Left colon (tissue), 2 donors: ENCODE measurements at regions not wholly inside any gene's neighbourhood (a gene's known extent, or its start where the extent isn't known, plus 50 kb on each side); places are given as distances from the start of the nearest gene placed in this dataset.

Experiments
- ATAC-seq: fragments of 200-7000 bp; cut with Tn5 transposase; one replicate; pipeline ENCODE4 v1.9.1; 2020; ENCODE audit warnings: mild to moderate bottlenecking, moderate library complexity
- DNase-seq, 2 donors: peaks; one replicate each; pipeline ENCODE4 v3.0.0-alpha.2; 2020
- intact Hi-C, 2 donors: fragments of 100-400 bp; cut with DNase I in 1 of 2; cut with micrococcal nuclease in 1 of 2; formaldehyde crosslinking; loops; one replicate each; pipeline versions ENCODE4 v1.11.2 to v1.14.0; 2022; cut with DNase I, micrococcal nuclease
- donor health status: DM: no; HTN: no; CAD: no.
- donor health status: DM: yes; HTN: yes; CAD: no.

DNA sequence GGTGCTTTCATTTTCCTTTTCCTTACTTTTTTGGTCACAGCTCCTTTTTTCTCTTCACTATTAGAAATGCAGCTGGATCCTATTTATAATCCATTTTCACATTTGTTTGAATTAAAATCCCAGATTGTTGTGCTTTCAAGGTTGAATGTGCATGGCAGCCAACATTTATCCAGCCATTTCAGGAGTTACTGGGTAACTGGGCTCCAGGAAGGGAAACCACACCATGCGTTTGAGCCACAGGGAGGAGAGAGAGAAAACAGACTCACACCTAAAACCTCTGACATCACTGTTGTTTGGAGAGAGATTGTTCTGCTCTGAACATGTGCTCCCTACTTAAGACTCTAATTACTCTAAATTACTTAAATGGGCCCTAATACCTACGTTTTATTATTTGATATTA is 173.4 kb downstream of the BMP2 start:
- intact Hi-C loops, result no loop called here
- ATAC-seq, result no peak

DNA sequence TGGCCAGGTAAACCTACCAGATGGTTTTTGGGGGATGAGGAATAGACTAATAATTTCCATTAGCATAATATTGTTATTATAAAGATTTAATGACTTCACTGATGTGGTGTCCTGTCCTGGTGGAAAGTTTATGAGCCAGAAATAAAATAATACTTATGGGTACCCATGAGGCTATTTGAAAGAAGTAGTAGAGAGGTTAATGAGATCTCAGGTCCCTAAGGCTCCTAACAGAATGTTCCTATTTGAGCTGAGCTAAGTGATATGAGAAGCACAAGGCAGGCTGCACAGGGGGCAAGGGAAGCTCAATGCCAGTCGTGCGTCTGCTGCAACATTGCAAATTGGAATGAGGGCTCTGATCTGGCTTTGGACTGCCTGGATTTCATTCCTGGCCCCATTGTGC is 174.1 kb downstream of the BMP2 start:
- intact Hi-C loops, result no loop called here
- no peak for ATAC-seq
- no peak for DNase-seq

More for the DNA sequence above, 173.4 kb downstream of the BMP2 start:
- no peak for DNase-seq

DNA sequence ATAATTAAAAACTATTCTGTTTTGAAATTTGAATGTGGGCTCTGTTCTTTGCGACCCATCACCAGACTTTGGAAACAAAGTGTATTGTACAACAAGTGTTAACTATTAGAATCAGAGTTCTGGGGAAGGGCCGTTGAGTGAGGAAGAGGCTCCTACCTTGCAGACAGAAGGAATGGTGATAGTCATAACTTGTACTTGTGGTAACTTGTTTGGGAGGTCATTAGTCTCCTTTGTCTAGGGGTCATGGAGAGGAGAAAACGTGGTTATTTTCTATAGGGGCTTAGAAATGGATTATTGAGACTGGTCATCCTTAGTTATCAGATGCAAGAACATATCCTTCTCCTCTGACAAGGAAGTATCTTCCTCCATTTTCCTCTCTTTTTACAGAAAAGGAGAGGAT is 174.8 kb downstream of the BMP2 start:
- intact Hi-C loops, result no loop called here
- ATAC-seq, result no peak
- DNase-seq, result no peak

DNA sequence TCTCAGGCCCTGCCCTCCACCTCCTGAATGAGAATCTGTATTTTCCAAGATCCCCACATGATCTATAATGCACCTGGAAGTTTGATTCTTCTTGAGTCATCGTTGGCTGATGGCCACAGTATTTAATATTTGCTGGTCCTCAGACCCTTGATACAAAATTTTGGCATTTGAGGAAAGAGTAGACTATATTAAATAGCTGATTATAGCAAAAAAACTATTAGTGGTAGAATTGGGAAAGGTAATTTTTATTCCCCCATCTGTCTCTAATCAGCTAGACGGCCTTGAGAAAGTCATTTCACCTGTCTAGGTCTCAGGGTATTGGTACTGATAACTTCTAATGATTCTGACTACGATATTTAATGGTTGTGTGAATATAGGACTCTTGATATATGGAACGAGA is 176.8 kb downstream of the BMP2 start:
- DNase-seq (no peak), ATAC-seq (no peak)
- intact Hi-C loops, result no loop called here

- ATAC-seq, result no peak
- intact Hi-C loops, result no loop called here
- DNase-seq, result no peak
These were observed 186.1 kb downstream of the BMP2 start for GRCh38 chr20:6953611-6954010.

GRCh38 chr20:6954219-6954618 is 186.7 kb downstream of the BMP2 start:
- intact Hi-C loops, result no loop called here
- no peak for ATAC-seq
- DNase-seq, result no peak

- ATAC-seq (no peak), DNase-seq (no peak)
- intact Hi-C loops, result no loop called here
These were observed 188.6 kb downstream of the BMP2 start for GRCh38 chr20:6956056-6956455.

GRCh38 chr20:6956574-6956973 is 189.1 kb downstream of the BMP2 start:
- DNase-seq (no peak), ATAC-seq (no peak)
- intact Hi-C loops, result no loop called here

DNA sequence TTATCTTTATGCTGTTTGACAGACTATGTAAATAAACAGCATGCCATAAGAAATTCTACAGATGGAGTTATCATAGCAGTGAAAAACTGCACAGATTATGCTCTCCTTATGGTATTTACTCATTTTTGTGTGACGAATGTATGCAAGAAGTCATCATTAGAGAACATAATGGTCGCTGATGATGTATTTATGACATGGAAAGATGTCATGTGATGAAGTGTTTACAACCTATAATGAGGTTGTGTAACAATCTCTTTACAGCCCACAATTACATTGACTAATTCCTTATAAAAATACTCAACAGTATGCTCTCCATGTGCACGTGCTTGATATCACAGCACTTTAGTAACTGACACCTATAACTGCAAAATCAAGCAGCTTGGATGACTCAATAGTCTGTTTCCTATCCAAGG is 192.4 kb downstream of the BMP2 start:
- peak; percentile 96 for ATAC-seq
- intact Hi-C loops, result no loop called here
- DNase-seq, result no peak

GRCh38 chr20:6966721-6967120 is 199.2 kb downstream of the BMP2 start:
- DNase-seq, result no peak
- intact Hi-C loops, result no loop called here
- no peak for ATAC-seq

DNA sequence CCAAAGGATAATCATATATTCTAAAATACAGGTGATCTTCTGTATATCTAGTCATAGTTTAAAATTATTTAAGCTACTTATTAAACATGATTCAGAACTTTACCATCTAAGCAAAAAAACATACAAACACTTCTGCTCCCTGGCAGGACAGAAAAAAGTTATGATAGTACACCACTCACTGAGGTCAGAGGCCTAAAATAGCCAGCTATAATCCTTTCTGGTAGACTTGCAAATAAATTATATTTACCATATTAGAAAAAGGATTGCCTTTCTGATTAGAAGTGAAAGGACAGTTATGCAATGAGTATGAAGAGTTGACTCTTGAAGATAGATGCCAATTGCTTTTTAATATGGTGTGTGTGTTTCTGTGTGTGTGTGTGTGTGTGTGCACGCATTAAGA is 207.4 kb downstream of the BMP2 start:
- DNase-seq (no peak), ATAC-seq (no peak)
- intact Hi-C loops, result no loop called here

- intact Hi-C loops, result no loop called here
- no peak for ATAC-seq
- no peak for DNase-seq
These were observed 207.8 kb downstream of the BMP2 start for GRCh38 chr20:6975311-6975710.

DNA sequence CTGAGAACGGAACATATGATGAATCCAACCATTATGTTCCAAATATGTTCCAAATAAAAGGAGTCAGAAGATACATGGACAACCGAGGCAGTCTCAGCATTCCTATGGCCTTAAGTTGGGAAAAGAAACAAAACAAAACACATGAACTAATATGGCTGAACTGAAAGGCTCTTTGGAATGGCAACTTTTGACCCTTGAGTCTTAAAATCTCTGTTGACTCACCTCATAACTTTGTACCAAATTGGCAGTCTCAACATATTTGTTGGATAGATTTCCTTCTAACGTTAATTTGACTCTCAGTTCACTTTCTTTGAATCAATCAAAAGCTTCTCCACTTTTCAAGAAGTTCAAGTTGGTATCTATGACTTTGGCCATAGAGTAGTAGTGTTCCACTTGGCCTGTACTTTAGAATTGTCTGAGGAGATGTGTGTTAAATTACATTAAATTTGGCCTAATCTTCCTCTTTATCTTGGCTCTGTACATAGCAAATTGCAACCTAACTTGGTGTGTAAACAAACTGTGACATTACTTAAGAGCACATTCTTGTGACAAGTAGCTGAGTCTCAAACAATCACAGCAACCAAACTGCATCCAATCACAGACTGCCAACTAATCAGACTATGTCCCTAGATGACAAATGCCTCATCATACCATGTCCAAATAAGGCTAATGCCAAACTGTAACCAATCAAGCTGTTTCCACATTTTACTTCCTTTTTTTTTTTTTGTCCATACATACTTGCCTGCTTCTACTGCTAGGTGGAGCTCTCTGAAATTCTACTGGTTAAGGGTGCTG is 208.8 kb downstream of the BMP2 start:
- ATAC-seq (no peak), DNase-seq (no peak)
- intact Hi-C loops, result no loop called here

GRCh38 chr20:6979621-6980020 is 212.1 kb downstream of the BMP2 start:
- intact Hi-C loops, result no loop called here
- no peak for DNase-seq
- no peak for ATAC-seq

GRCh38 chr20:6993011-6993410 is 225.5 kb downstream of the BMP2 start:
- ATAC-seq (no peak), DNase-seq (no peak)
- intact Hi-C loops, result no loop called here

DNA sequence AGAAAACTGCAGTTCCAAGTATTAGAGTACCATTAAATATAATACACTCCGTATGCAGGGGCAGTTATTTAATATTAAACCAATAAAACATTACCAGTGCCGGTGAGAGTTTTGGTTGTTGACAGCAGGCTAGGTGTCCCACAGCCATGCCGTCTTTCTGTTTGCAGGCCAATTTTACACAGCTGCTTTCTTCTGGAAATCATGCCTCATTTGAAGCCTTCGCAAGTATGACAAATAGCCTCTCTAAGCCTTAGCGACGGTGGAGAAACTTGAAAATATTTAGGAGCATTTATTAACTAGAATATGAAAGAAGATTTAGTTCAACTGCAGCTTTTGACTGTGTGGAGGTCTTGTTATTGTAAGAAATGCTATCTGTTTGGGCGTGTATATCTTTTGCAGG is 226.0 kb downstream of the BMP2 start:
- intact Hi-C loops, result no loop called here
- no peak for ATAC-seq
- no peak for DNase-seq

DNA sequence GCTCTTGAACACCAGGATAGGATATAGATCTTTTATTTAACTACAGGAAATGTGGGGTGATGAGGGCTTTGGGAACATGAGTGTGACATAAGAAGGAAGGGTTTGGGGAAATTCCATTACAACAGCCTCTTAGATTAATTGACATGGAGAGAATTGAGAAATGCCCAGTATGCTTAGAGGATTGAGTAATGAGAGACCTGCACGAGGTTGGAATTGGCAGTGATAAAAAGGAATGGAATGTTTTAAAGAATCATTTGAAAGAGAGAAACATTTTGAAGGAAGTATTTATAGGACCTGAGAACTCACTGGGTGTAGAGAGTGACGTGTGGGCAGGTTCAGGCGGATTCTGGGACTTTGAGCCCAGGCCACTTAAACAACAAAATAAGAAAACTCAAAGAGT is 227.0 kb downstream of the BMP2 start:
- intact Hi-C loops, result no loop called here
- ATAC-seq (no peak), DNase-seq (no peak)

DNA sequence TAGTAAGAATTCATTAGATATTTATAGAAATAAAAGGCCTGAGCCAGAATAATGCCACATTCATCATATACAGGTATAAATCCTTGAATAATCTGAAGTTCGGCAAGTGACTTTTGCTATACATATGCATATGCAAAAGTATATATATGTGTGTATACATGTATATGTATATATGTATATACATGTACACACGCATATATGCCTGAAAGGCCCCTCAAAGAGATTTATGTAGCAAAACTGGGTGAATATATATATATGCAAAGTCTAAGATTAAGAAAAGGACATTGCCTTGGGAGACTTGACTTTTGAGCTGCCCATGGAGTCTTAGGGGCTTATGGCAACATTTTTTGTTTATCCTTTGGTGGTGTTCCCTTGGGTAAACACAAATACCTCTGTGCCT is 231.4 kb downstream of the BMP2 start:
- no peak for ATAC-seq
- DNase-seq, result no peak
- intact Hi-C loops, result no loop called here

GRCh38 chr20:6999381-6999780 is 231.9 kb downstream of the BMP2 start:
- intact Hi-C loops, result no loop called here
- ATAC-seq, result no peak

GRCh38 chr20:7003598-7003997 is 236.1 kb downstream of the BMP2 start:
- ATAC-seq (no peak), DNase-seq (no peak)
- intact Hi-C loops, result no loop called here

More at GRCh38 chr20:6999381-6999780, 231.9 kb downstream of the BMP2 start:
- DNase-seq, result no peak

DNA sequence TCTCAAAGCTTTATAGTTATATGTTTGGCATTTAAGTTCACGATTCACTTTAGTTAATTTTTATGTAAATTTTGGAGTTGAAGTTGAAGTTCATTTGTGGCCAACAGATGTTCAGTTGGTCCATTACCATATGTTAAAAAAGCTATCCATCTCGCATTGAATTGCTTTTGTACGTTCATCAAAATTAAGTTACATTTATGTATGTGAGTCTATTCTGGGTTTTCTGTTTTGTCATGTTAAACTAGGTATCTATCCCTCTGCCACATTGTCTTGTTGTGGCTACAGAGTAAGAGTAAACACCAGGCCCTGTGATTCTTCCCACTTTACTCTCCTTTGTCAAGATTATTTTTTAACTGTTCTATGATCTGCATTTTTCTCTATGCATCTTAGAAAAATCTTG is 237.3 kb downstream of the BMP2 start:
- ATAC-seq (no peak), DNase-seq (no peak)
- intact Hi-C loops, result no loop called here
